ENCODE measurements at regions not wholly inside any gene's neighbourhood (a gene's known extent, or its start where the extent isn't known, plus 50 kb on each side); places are given as distances from the start of the nearest gene placed in this dataset.
"Not testable (repeated sequence)": the region's sequence is repeated elsewhere in the genome, so short reads cannot be mapped to it uniquely, and the experiment has no call there.

DNA sequence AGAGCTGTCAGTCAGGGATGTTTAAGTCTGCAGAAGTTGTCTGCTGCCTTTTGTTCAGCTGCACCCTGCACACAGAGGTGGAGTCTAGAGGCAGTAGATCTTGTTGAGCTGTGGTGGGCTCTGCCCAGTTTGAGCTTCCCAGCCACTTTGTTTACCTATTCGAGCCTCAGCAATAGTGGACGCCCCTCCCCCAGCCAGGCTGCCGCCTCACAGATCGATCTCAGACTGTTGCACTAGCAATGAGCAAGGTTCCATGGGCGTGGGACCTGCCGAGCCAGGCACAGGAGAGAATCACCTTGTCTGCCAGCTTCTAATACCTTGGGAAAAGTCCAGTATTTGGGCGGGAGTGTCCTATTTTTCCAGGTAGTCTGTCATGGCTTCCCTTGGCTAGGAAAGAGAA is 225.1 kb upstream of the RASA1 start:
- no peak for DNase-seq (ENCODE audit: low read depth)

DNA sequence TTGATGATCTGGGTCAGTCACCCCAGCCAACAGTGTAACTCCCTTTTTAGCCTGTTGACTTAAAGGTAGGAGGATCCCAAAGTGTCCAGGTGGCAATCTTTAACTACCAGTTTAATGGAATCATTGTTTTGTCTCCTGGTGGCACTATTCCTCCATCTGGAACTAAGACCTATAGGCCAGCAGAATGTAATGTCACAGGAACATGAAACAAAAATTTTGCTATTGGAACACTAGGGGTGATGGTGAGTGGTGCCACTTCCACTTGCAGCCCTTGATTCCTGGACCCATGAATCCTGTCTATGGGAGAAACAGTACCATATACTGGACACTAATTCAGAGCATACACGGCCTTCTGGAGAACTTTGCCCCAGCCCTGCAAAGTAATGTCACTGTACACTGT is 219.5 kb upstream of the RASA1 start:
- DNase-seq (ENCODE audit: low read depth) = peak; percentile 18

DNA sequence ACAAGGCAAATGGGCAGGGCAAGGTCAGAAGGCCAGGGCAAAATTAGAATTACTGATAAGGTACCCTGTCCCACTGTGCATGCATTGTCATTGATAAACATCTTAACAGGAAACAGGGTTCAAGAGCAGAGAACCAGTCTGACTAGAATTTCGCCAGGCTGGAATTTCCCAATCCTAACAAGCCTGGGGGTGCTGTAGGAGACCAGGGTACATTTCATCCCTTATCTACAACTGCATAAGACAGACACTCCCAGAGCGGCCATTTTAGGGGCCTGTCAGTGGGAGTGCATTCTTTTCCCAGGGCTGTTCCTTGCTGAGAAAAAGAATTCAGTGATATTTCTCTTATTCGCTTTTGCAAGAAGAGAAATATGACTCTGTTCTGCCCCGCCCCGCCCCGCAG is 218.7 kb upstream of the RASA1 start:
- not testable (repeated sequence) for DNase-seq (ENCODE audit: low read depth)

DNA sequence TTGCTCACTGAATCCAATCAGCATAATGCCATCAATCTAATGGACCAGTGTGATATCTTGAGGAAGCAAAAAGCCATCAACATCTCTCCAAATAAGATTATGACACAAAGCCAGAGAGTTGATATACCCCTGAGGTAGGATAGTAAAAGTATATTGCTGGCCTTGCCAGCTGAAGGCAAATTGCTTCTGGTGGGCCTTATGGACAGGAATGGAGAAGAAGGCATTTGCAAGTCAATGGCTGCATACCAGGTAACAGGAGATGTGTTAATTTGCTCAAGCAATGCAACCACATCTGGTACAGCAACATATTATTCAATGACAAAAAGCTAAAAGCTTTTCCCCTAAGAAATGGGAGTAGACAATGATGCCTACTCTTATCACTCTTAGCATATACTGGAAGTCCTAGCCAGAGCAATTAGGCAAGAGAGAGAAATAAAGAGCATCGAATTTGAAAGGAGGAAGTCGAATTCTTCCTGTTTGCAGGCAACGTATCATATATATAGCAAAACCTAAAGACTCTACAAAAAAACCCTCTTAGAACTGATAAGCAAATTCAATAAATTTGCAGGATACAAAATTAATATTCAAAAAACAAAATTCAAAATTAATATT is 216.1 kb upstream of the RASA1 start:
- no peak for DNase-seq (ENCODE audit: low read depth)

DNA sequence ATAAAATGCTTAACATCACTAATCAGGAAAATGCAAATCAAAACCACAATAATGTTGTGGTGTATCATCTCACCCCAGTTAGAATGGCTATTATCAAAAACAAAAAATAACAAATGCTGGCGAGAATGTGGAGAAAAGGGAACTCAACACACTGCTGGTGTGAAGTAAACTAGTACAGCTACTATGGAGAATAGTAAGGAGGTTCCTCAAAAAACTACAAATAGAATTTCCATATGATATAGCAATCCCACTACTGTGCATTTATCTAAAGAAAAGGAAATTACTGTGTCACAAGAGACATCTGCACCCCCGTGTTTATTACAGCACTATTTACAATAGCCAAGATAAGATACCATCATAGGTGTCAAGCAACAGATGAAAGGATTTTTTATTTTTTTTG is 214.5 kb upstream of the RASA1 start:
- DNase-seq (ENCODE audit: low read depth) = no peak

DNA sequence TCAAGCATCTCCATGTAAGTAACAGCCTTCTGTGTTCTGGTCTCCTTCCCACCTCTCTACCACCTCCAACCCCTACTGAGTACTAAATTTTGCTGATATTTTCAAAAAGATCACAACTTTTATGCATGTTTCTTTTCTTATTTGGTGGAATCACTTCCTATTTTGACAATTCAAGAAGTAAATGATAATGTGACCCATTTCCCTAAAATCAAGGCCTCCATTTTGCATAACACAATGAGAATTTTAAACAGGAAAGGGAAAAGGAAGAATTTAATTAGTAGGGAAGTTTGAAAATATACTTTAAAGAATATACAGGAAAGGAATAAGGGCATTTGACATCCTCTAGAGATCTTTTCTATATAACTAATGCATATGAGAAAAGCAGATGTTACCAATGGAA is 212.9 kb upstream of the RASA1 start:
- no peak for DNase-seq (ENCODE audit: low read depth)

DNA sequence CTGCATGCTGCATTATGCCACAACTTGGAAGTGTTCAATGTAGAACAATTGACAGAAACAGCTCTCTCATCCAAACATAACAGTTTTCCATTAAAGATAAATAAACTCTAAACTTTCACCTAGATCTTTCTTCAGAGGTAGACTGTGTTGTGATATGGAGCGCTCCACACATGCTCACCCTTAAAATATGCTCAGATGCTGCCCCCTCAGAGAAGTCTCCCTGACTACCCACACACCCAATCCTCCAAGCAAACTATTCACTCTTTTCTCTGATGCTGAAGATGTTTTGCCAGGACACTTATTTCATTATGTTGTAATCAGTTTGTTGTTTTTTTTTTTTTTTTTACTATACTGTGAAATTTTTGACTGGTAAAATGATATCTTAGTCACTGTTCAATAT is 206.6 kb upstream of the RASA1 start:
- no peak for DNase-seq (ENCODE audit: low read depth)

DNA sequence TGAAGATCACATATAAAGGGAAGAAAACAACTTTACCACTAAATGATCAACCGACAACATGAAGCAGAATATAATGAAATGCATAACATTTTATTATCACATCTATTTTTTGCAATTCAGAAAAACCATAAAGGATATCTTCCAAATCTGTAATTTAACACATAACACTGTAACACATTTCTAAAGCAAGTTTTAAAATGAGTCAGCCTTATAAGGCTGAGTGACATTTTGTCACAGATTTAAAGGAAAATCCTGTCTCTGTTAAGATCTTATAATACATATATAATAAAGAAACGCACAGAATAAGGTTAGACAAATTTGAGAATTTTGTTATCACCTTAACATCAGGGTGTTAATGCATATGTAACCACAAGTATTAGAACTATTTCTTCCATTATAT is 198.4 kb upstream of the RASA1 start:
- DNase-seq (ENCODE audit: low read depth) = no peak

DNA sequence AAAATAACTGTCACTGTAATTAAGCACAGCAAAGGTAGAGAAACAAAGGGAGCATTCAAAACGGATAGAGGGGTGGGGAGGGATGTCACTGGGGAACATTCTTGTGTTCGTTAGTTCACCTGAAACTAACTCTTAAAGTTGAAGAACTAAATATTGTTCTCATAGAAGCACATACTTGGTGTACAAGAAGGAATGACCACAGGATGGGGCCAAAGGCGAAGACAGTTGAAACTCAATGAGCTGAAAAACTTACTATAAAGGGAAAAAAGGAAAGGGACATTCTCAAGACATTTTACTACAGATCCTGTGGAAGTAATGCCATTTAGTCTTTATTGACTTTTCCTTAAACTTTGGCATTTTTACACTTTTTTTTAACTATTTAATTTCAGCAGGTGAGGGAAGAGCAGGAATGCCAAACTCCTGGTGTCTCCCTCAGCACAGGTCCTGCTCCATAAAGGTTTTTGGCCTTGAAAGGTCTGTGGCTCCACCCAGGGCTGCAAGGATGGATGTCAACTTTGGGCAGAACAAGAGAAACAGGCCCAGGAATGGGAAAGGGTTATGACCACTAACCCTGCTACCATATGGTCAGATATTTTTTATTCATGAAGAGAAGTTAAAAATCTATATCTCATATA is 197.6 kb upstream of the RASA1 start:
- DNase-seq (ENCODE audit: low read depth) = peak; percentile 75

DNA sequence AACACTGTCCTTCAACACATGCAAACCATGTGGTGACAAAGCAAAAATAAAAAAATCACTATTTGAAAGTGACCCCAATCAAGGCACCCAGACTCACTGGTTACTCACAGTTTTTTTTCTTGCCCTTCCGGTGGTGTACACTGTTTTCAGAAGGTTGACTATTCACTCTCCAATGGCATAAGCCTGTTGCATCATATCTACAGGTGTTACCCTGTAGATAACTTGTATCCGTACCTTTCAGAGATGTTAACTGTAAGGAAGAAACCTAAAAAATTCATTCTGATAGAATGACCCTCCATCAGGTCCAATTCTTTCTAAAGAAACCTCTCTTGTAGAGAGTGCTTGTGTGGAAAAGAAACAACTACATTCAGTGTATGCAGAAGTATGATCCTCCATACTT is 193.6 kb upstream of the RASA1 start:
- no peak for DNase-seq (ENCODE audit: low read depth)

DNA sequence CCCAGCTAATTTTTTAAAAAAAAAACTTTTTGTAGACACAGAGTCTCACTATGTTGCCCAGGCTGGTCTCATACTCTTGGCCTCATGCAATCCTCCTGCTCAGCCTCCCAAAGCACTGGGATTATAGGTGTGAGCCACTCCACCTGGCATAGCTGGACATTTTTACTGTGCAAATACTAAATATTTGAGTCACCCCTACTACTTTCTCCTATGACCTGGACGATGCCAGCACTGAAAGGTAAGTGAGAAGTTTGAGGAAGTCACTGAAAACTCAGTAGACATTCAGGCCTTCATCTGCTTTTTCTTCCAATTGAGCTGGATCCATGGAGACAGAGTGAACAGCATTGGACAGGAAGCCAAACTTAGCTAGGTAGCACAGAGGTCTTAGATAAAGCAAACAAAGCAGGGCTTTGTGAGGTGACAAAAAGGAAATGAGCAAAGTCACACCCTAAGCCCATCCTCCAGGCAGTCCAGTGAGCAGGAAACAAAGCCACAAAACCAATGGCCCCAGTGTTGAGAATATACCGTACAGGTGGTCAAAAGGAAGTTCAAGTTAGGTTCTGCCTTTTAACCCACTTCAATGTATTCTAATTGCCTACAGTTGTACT is 192.6 kb upstream of the RASA1 start:
- no peak for DNase-seq (ENCODE audit: low read depth)

DNA sequence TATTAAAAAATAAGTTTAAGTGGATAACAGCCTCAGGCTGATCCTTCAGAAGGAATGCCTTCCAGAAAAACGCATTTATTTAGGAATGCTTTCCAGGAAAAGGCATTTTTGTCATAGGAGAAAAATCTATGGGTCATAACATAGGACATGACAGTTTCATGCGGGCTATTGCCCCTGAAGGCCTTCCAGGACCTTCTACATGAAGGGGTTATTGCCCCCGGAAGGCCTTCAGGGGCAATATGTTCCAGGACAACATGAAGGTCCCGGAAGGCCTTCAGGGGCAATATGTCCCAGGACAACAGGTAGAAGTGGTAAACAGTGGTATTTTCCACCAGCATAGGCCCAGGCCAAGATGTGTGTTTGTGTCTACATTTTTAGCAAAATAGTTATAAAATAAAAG is 191.3 kb upstream of the RASA1 start:
- no peak for DNase-seq (ENCODE audit: low read depth)

DNA sequence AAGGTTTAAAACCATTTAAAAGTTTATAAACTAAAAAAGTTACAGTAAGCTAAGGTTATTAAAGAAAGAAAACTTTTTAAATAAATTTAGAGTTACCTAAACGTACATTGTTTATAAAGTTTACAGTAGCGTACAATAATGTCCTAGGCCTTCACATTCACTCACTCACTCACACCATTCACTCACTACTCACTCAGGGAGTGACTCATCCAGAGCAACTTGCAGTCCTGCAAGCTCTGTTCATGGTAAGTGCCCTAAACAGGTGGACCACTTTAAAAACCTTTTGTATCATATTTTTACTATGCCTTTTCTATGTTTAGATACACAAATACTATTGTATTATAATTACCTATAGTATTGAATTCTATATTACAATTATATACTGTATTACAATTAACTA is 190.8 kb upstream of the RASA1 start:
- peak; percentile 63 for DNase-seq (ENCODE audit: low read depth)

DNA sequence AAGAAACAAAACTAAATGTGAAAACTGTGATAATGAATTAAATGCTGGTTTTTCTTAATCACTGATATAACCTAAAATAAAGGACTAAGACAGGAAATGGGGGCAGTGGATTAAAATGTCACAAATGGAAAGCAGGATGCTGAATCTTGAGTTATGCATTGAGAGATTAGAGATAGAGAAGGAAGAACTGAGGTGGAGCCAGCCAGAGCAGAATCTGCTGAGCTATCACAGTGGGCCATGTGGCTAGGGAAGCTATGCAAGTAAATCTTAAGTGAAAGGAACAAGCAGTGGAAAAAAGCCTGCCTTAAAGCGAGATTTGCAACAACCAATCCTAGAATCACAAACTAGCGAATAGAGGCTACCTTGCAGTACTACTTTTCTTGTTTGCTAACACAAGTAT is 188.5 kb upstream of the RASA1 start:
- no peak for DNase-seq (ENCODE audit: low read depth)

DNA sequence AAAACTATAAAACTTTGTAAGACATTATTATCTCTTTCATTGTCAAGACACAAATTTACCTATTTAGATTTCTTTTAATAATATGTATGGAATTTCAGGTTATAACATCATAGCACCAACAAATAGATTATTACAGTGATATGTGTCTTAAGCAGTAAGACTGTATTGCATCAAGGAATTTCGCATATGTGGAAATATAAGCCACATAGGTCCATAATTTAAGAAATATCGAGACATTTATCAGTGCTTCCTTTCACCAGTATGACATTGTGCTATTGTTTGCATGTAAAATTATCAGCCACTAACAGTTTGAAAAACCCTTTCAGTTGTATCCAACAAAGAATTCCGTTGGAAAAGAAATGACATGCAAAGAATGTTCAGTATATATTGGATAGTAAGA is 186.7 kb upstream of the RASA1 start:
- DNase-seq (ENCODE audit: low read depth) = no peak

DNA sequence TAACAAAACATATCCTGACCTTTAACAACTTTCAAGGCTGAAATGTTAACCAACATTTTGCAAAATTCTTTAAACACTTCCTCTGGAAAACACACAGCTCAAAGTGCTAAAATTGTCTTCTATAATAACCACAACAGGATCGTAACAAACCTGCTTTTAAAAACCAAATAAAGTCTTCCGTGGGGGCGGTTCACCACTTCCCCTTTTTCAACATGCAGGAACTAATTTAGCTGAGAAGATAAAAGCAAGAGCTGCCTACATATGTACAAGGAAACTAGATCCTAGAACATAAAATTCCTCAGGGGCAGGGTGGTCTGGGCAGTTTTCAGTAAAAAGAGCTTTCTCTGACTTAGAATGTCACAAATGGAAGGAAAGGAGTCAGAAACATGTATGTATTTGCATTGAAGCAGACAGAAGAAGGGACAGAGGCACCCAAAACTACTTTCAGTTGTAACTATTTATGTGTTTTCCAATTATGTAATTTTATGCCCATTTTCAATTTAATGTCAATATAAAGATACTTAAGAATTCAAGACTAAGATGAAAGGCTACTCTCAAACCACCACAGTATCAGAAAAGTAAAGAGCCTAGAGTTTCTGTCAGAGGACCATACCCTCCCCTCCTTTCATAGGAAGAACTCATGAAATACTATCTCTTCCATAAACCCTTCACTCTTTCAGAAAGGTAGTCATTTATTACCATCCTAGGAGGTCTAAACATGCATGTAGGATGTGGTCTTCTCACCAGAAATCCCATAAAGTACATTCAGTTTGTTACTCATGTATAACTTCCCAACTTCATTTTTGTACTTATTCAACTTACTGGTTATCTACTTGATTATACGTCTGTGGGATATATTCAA is 185.9 kb upstream of the RASA1 start:
- no peak for DNase-seq (ENCODE audit: low read depth)

DNA sequence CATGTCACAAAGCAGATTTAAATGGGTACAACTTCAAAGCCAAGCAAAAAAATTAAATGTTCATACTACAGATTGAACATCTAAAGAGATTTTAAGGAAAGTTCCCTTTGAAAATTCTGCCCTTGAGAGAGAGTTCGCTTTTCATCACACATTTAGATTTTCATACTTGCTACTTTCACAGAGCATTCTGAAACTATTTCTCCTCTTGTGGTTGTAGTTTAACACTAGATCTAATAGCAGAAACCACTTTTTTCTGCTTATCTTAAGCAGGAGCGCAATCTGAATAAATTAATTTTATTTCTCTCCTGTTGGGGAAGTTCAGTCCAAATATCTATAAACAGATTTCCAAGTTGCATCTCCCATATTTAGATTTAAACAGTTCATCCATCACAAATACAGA is 173.3 kb upstream of the RASA1 start:
- no peak for DNase-seq (ENCODE audit: low read depth)

DNA sequence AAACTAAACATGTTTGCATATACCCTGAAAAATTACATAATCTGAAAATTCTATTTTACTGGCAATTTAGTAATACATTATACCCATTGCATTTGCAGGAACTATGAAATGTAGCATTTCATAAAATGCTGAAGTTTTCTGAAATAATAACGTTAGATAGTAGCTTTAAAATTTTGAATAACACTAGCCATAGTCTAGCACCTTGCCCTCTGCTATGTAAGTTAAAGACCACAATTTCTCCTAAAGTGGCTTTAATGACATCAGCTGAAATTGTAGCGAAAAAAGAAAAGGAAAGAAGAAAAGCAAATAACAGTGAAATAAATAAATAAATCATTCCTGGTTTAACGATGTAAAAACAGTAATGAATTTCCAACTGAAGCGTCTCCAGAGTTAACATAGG is 172.8 kb upstream of the RASA1 start:
- no peak for DNase-seq (ENCODE audit: low read depth)

DNA sequence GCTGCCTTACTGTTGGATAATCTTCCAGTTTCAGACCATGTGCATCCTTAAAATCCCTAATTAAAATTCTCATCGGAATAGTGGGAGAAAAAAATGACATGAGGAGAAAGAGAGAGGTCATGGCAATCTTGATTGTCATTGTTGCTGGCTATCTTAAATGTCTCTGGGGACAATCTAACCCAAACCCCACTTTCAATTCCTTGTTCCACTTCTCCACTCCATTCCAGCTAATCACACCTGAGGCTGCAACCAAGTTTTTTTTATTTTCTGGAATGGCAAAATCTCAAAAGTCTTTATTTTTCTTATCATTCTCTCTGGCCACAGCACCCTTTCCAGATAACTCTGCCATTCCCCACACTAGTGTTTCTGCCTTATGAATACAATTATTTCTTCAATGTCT is 171.9 kb upstream of the RASA1 start:
- no peak for DNase-seq (ENCODE audit: low read depth)

DNA sequence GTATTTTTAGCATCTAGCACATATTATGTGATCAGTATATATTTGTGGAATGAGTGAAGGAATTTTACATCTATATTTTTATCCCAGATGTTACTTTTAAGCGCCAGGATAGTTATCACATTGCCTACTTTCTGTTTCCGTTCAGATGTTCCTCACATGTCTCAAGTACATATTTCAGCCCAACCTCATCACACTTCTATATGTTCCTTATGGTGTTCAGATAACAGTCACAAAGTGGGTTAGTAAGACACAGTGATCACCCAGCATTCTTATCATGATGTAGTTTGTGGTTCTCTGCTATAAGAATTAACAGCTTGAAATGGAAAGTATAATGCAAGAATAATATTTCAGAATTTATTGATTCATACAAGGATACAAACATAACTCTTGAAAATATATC is 170.0 kb upstream of the RASA1 start:
- DNase-seq (ENCODE audit: low read depth) = no peak

DNA sequence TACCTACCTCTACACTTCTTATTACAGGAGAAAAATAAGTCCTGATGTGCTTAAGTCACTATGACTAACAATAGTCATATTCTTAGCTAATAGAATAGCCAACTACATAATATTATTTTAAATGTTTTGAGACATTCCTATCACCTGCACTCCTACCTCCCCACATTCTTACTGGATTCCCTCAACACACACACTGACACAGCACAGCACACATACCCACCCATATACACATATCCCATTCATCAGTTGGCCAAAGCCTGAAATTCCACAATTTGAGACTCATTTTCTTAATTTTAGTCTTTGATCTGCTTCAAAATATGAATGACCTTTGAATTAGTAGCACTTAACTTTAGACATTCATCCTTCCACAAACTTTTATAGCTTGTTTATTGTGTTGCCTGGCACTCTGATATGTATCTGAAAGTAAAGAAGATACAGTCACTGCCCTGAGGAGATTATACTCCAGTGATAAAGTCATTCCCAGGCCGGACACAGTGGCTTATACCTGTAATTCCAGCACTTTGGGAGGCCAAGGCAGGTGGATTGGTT is 168.3 kb upstream of the RASA1 start:
- no peak for DNase-seq (ENCODE audit: low read depth)

DNA sequence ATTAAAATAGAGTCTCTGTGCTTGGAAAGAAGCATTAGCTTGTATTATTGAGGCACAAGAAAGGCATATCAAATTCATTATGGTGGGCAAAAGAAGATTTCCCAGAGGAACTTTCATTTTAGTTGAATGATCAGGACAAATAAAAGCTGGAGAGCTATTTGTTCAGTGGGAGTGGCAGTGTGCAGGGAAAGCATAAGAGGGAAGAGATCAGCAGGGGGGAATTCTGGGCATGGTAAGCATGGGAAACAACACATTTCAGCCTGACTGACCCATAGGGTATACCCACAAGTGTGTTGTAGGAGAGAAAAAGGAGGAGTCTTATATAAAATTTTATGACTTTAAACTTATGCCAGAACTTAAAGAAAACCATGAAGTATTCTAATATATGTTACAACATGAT is 167.7 kb upstream of the RASA1 start:
- no peak for DNase-seq (ENCODE audit: low read depth)

Data from LHCN-M2 (cell line).